IMR-90 (cell line): ENCODE measurements at regions not wholly inside any gene's neighbourhood (a gene's known extent, or its start where the extent isn't known, plus 50 kb on each side); places are given as distances from the start of the nearest gene placed in this dataset.

ENCODE experiments used
- ATAC-seq: fragments of 200-7000 bp; cut with Tn5 transposase; 2 replicates; pipeline ENCODE4 v1.9.1; 2020; ENCODE audit warnings: low read depth, mild to moderate bottlenecking, moderate library complexity
- BruUV-seq: library from RNA; stranded (reverse); fragments of 400-500 nt; replicated peaks from 2 replicates; lab custom pipeline; 2021; lab: Mats Ljungman, UMichigan
- CTCF ChIA-PET: fragments of 300-600 bp; formaldehyde crosslinking; extraction: SDS; loops from one replicate; lab custom pipeline; 2021; ENCODE audit warnings: antibody characterized with exemption; lab: Yijun Ruan, JAX
- POLR2A ChIA-PET: fragments of 300-600 bp; sonication (Branson Sonifier 250); formaldehyde crosslinking; loops from one replicate; lab custom pipeline; 2022; ENCODE audit warnings: antibody characterized with exemption; ENCODE audit not compliant: unreplicated experiment; lab: Charles Lee
- DNase-seq: peaks from one replicate; pipeline ENCODE4 v3.0.0; 2013
- H2AFZ ChIP-seq: replicated peaks from 2 replicates; pipeline ENCODE3; 2013; ENCODE audit warnings: low read length, mild to moderate bottlenecking; ENCODE audit not compliant: poor library complexity
- H2AK5ac ChIP-seq: 2 replicates; pipeline ENCODE4 v1.6.1; 2013; ENCODE audit warnings: low read depth, low read length, inconsistent platforms
- H2AK9ac ChIP-seq: replicated peaks from 2 replicates; pipeline ENCODE3; 2013; ENCODE audit warnings: mild to moderate bottlenecking, low read depth, low read length, moderate library complexity; ENCODE audit not compliant: poor library complexity
- H2BK120ac ChIP-seq: 2 replicates; pipeline ENCODE4 v1.6.1; 2013; ENCODE audit warnings: low read depth, low read length, inconsistent platforms
- H2BK15ac ChIP-seq: 3 replicates; pipeline ENCODE4 v1.6.1; 2013; ENCODE audit warnings: low read depth, low read length, inconsistent platforms
- H2BK20ac ChIP-seq: 2 replicates; pipeline ENCODE4 v1.6.1; 2013; ENCODE audit warnings: low read depth, mild to moderate bottlenecking, inconsistent platforms, low read length, moderate library complexity
- H2BK5ac ChIP-seq: 2 replicates; pipeline ENCODE4 v1.6.1; 2013; ENCODE audit warnings: mild to moderate bottlenecking, low read depth, low read length, inconsistent platforms; ENCODE audit not compliant: poor library complexity, severe bottlenecking
- H3K14ac ChIP-seq: replicated peaks from 2 replicates; pipeline ENCODE4 v1.6.1; 2013; ENCODE audit warnings: low read depth, low read length, inconsistent platforms
- H3K18ac ChIP-seq: 2 replicates; pipeline ENCODE4 v1.6.1; 2013; ENCODE audit warnings: low read depth, low read length, control low read depth
- H3K23ac ChIP-seq: 2 replicates; pipeline ENCODE4 v1.6.1; 2013; ENCODE audit warnings: low read depth, low read length, inconsistent platforms
- H3K27ac ChIP-seq: 2 replicates; pipeline ENCODE4 v1.5.1; 2013; ENCODE audit warnings: mild to moderate bottlenecking, control low read depth, low read length; ENCODE audit not compliant: insufficient read depth
- H3K27me3 ChIP-seq: 2 replicates; pipeline ENCODE4 v1.6.1; 2013; ENCODE audit warnings: low read length; ENCODE audit not compliant: control insufficient read depth, insufficient read depth
- H3K36me3 ChIP-seq: 2 replicates; pipeline ENCODE4 v1.6.1; 2013; ENCODE audit warnings: low read length, mixed read lengths; ENCODE audit not compliant: control insufficient read depth, insufficient read depth
- H3K4ac ChIP-seq: 2 replicates; pipeline ENCODE4 v1.6.1; 2013; ENCODE audit warnings: low read depth, low read length, inconsistent platforms
- H3K4me1 ChIP-seq: 2 replicates; pipeline ENCODE4 v1.6.1; 2013; ENCODE audit warnings: low read length, mixed read lengths; ENCODE audit not compliant: control insufficient read depth, insufficient read depth
- H3K4me2 ChIP-seq: 2 replicates; pipeline ENCODE4 v1.6.1; 2013; ENCODE audit warnings: low read depth, mild to moderate bottlenecking, control low read depth, low read length, moderate library complexity
- H3K4me3 ChIP-seq: 2 replicates; pipeline ENCODE4 v1.5.1; 2013; ENCODE audit warnings: low read depth, mild to moderate bottlenecking, control low read depth, low read length, moderate library complexity; ENCODE audit not compliant: insufficient read depth
- H3K56ac ChIP-seq: 2 replicates; pipeline ENCODE4 v1.6.1; 2013; ENCODE audit warnings: low read length, inconsistent platforms; ENCODE audit not compliant: insufficient read depth; ENCODE audit errors: extremely low read depth
- H3K79me1 ChIP-seq, 2 experiments: 2 replicates each; pipeline ENCODE4 v1.6.1; 2013; ENCODE audit warnings: low read length in 2 of 2, inconsistent platforms in 1 of 2, low read depth in 1 of 2
- H3K9ac ChIP-seq: 2 replicates; pipeline ENCODE4 v1.6.1; 2013; ENCODE audit warnings: low read depth, low read length, control low read depth
- H3K9me1 ChIP-seq: 2 replicates; pipeline ENCODE4 v1.6.1; 2013; ENCODE audit warnings: low read length, inconsistent platforms; ENCODE audit not compliant: insufficient read depth
- H3K9me3 ChIP-seq: 2 replicates; pipeline ENCODE4 v1.6.1; 2013; ENCODE audit warnings: low read length; ENCODE audit not compliant: control insufficient read depth, insufficient read depth
- H4K20me1 ChIP-seq: 2 replicates; pipeline ENCODE4 v1.6.1; 2013; ENCODE audit warnings: low read length, inconsistent platforms; ENCODE audit not compliant: insufficient read depth
- H4K5ac ChIP-seq: 2 replicates; pipeline ENCODE4 v1.6.1; 2013; ENCODE audit warnings: mild to moderate bottlenecking, low read depth, low read length, control low read depth
- H4K8ac ChIP-seq, 2 experiments: 2 replicates each; pipeline ENCODE4 v1.6.1; 2013; ENCODE audit warnings: low read depth in 2 of 2, low read length in 2 of 2, control low read depth in 1 of 2, inconsistent platforms in 1 of 2
- H4K91ac ChIP-seq: 2 replicates; pipeline ENCODE4 v1.6.1; 2013; ENCODE audit warnings: low read depth, low read length, inconsistent platforms; ENCODE audit not compliant: insufficient read depth
- CHD1 ChIP-seq: IDR thresholded peaks from 2 replicates; pipeline ENCODE4 v1.6.1; 2012; ENCODE audit warnings: low read depth, low read length, improper control_type of control experiment
- FOS ChIP-seq: fragments of 150-350 bp; IDR thresholded peaks from 2 replicates; pipeline ENCODE4 v1.6.1; 2016; ENCODE audit warnings: low read depth, low read length
- RAD21 ChIP-seq: IDR thresholded peaks from 2 replicates; pipeline ENCODE4 v1.6.1; 2012; ENCODE audit warnings: low read length, improper control_type of control experiment
- RCOR1 ChIP-seq: IDR thresholded peaks from 2 replicates; pipeline ENCODE4 v1.6.1; 2012; ENCODE audit warnings: mild to moderate bottlenecking, low read length, improper control_type of control experiment; ENCODE audit not compliant: insufficient replicate concordance
- RFX5 ChIP-seq: IDR thresholded peaks from 2 replicates; pipeline ENCODE4 v1.8.0; 2012; ENCODE audit warnings: low read depth, mild to moderate bottlenecking, low read length, moderate library complexity
- SMC3 ChIP-seq: fragments of 150-350 bp; IDR thresholded peaks from 2 replicates; pipeline ENCODE4 v1.6.1; 2016; ENCODE audit warnings: low read depth, mild to moderate bottlenecking, antibody characterized with exemption, low read length, moderate library complexity
- WGBS, 2 experiments: methylation state at CpG; one replicate each; pipeline versions ENCODE4 v1.1.5 to v1.1.7; 2013; ENCODE audit warnings: missing lambda C conversion rate in 2 of 2; ENCODE audit not compliant: insufficient read length in 1 of 2; ENCODE audit errors: extremely low coverage in 2 of 2; 5-methylcytosine and 5-hydroxymethylcytosine counted together
- dilution Hi-C: fragments of 300-500 bp; cut with HindIII; formaldehyde crosslinking; loops from one replicate; pipeline ENCODE4 v1.14.3; 2018; ENCODE audit warnings: low sequenced_read_pairs; ENCODE audit not compliant: unreplicated experiment
- in situ Hi-C: fragments of 300-500 bp; cut with MboI; formaldehyde crosslinking; loops from 3 replicates; pipeline ENCODE4 v1.14.3; 2019; ENCODE audit warnings: low sequenced_read_pairs, inconsistent platforms, mixed read lengths
- intact Hi-C: fragments of 100-400 bp; cut with micrococcal nuclease; formaldehyde crosslinking; loops from 2 replicates; pipeline ENCODE4 v1.10.0; 2022

- Histone ChIP-seq H3K4me1 (peaks cover 5% of the 10 kb centered on the region), H3K9me1 (no peaks in the 10 kb centered on the region), H2AFZ (no peak overlapping the region), H3K36me3 (no peaks in the 10 kb centered on the region), H3K79me1 (no peaks in the 10 kb centered on the region), H4K91ac (no peak overlapping the region), H2AK9ac (no peak overlapping the region), H3K4ac (no peak overlapping the region), H2BK20ac (no peak overlapping the region), H4K8ac (no peak overlapping the region), H4K20me1 (no peaks in the 10 kb centered on the region), H3K18ac (no peak overlapping the region), H3K56ac (no peak overlapping the region), H3K4me2 (no peak overlapping the region), H3K9ac (no peak overlapping the region), H3K23ac (no peak overlapping the region), H2BK15ac (no peak overlapping the region), H2BK5ac (no peak overlapping the region), H3K4me3 (no peak overlapping the region), H4K5ac (no peak overlapping the region), H3K9me3 (no peaks in the 10 kb centered on the region), H3K27me3 (no peaks in the 10 kb centered on the region; the same call in 1 of the 2 replicates), H3K14ac (no peak overlapping the region), H3K27ac (no peak overlapping the region), H2BK120ac (no peak overlapping the region), H2AK5ac (no peak overlapping the region)
- ChIA-PET CTCF (no interaction called here), POLR2A (no interaction called here)
- no TSS peak for BruUV-seq
- intact Hi-C loops (no loop called here), in situ Hi-C loops (no loop called here), dilution Hi-C loops (no loop called here)
- WGBS, 2 experiments: 100% methylated on average over 2 of the region's 7 CpGs; no CpG with 5 or more reads in 1 of the 2 experiments
- TF ChIP-seq RAD21 (no peak), RFX5 (no peak), FOS (no peak), SMC3 (no peak), CHD1 (no peak), RCOR1 (no peak)
- no peak for DNase-seq
- ATAC-seq: no peak
Observed at GRCh38 chr9:82511626-82512025, 523.1 kb downstream of the SPATA31D1 start.
